NK-92 treated with Interleukin-12 subunit alpha and Interleukin-12 subunit beta, amount 100 ng/mL, for 24 hours (cell line): ENCODE measurements at regions not wholly inside any gene's neighbourhood (a gene's known extent, or its start where the extent isn't known, plus 50 kb on each side); places are given as distances from the start of the nearest gene placed in this dataset.
"Not testable (repeated sequence)": the region's sequence is repeated elsewhere in the genome, so short reads cannot be mapped to it uniquely, and the experiment has no call there.

Experiments
- DNase-seq: peaks from one replicate; lab custom pipeline; 2025; lab: John Stamatoyannopoulos, UW

DNA sequence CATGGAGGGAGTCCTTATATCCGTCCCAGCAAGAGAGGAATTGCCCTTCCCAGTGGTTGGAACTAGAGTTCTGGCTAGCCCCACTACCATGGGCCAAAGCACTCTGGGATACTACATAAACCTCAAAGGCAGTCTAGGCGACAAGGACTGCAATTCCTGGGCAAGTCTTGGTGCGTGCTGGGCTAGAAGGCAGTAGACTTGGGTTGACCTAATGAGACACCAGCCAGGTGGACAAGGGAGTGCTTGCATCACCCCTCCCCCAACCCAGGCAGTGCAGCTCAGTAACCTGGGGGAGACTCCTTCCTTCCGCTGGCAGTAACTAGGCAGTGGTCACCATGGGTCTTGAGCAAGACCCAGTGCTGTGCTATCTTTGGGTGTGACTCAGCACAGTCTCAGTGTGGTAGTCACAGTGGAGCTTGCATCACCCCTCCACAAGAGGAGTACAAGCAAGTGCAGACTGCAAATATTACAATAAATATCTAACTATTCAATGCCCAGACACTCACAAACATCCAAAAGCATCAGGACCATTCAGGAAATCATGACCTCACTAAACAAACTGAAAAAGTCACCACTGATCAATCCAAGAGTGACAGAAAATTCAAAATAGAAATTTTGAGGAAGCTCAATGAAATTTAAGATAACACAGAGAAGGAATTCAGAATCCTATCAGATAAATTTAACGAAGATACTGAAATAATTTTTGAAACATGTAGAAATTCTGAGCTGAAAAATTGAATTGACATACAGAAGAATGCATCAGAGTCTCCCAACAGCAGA lies 84.7 kb upstream of the LYPLAL1 start:
- peak; percentile 88 for DNase-seq

DNA sequence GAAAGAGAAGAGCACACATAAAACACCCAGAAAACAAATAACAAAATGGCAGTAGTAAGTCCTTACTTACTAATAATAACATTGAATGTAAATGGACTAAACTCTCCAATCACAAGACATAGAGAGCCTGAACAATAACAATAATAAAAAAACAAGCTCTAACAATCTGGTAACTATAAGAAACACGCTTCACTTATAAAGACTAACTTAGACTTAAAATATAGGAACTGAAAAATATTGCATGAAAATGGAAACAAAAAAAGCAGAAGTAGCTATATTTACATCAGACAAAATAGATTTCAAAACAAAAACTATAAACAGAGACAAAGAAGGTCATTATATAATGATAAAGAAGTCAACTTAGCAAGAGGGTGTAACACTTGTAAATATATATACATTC lies 83.1 kb upstream of the LYPLAL1 start:
- no peak for DNase-seq

DNA sequence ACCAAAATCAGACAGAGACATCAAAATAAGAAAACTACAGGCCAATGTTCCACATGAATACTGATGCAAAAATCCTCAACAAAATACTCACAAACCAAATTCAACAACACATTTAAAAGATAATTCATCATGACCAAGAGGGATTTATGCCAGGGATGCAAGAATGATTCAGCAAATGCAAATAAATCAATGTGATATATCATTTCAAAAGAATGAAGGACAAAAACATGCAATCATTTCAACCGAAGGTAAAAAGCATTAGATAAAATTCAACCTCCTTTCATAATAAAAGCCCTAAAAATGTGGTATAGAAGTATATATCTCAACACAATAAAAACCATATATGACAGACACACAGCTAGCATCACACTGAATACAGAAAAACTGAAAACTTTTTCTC lies 81.5 kb upstream of the LYPLAL1 start:
- DNase-seq, result no peak

DNA sequence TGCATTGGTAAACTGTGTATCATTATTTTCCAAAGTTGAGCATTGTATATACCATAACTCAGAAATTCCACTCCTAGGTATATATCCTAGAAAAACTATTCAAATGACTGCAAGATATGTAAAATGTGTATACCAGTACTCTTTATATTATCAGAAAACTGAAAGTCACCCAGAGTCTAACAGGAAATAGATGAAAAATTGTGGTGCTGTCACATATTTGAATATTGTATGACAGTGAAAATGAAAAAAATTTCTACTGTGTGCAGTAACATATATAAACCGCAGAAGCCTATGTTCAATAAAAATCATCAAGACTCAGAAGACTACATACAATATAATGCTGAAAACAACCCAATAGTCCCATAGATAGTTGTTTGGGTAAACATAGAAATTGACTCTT lies 74.4 kb upstream of the LYPLAL1 start:
- no peak for DNase-seq

DNA sequence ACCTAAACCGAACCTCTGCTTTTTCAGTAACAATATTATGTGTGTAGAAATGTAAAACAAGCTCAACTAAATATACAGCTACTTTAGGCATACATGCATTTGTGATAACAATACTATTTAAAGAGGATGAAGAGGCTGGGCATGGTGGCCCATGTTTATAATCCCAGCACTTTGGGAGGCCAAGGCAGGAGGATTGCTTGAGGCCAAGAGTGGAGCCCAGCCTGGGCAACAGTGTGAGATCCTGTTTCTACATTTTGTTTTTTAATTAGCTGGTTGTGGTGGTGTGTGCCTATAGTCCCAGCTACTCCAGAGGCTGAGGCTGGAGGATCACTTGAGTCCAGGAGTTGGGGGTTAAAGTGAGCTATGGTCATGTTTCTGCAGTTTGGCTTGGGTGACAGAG lies 73.6 kb upstream of the LYPLAL1 start:
- no peak for DNase-seq

DNA sequence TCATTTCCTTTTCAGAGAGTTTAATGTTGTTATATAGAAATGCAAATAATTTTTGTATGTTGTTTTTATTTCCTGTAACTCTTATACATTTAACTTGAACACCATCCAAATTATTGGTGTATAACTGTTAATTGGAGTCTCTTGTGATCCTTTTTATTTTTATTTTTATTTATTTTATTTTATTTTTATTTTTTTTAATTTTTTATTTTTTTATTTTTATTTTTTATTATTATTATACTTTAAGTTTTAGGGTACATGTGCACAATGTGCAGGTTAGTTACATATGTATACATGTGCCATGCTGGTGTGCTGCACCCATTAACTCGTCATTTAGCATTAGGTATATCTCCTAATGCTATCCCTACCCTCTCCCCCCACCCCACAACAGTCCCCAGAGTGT lies 71.2 kb upstream of the LYPLAL1 start:
- DNase-seq, result not testable (repeated sequence)

DNA sequence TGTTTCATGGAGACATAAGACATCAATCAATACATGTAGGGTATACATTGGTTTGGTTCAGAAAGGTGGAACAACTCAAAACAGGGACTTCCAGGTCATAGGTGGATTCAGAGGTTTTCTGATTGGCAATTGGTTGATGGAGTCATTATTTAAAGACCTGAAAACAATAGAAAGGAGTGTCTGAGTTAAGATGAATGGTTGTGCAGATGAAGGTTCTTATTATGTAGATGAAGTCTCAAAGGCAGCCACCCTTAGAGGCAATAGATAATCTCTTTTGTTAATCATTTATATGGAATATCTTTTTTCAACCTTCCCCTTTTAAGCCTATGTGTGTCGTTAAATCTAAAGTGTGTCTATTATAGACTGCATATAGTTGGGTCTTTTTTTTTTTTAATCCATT lies 67.8 kb upstream of the LYPLAL1 start:
- DNase-seq, result no peak

DNA sequence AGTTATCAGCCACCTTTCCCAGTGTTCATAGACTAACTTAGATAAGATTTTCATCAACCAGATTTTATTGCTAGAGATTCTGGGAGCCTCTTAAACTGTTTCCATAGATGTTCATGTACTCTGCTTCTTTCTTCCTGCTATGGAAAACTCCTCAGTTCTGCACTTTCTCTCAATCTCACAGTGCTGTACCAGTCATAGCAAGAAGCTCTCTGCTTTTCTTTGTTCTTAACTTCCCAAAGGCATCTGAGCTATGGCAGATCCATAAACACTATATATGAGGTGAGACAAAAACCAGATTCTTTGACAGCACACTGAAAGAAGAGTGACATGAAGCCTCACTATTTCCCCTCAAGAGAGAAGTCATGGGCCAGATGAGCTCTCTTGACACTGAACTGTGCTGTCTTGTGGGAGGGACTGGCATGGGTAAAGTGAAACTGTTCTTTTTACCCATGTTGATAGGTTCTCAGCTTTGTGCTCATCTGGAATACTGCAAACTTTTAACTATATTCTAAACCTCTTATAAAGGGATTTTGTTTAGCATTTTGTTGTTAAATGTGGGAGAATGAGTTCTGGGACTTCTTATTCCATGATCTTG lies 64.2 kb upstream of the LYPLAL1 start:
- no peak for DNase-seq

DNA sequence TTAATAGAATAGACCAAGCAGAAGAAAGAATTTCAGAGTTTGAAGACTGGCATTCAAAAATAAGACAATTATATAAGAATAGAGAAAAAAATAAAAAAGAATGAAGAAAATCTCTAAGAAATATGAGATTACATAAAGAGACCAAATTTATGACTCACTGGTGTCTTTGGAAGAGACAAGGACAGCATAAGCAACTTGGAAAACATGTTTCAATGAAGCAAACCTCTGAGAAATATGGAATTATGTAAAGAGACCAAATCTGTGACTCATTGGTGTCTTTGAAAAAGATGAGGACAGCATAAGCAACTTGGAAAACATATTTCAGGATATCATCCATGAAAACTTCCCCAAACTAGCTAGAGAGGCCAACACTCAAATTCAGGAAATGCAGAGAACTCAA lies 60.4 kb upstream of the LYPLAL1 start:
- DNase-seq, result no peak

DNA sequence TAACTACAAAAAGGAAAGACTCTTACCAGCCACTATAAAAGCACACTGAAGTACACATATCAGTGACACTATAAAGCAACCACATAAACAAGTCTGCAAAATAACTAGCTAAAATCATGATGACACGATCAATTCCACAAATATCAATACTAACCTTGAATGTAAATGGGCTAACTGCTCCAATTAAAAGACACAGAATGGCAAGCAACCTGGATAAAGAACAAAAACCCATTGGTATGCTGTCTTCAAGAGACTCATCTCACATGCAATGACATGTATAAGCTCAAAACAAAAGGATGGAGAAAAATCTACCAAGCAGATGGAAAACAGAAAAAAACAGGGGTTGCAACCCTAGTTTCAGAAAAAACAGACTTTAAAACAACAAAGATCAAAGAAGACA lies 59.7 kb upstream of the LYPLAL1 start:
- no peak for DNase-seq

DNA sequence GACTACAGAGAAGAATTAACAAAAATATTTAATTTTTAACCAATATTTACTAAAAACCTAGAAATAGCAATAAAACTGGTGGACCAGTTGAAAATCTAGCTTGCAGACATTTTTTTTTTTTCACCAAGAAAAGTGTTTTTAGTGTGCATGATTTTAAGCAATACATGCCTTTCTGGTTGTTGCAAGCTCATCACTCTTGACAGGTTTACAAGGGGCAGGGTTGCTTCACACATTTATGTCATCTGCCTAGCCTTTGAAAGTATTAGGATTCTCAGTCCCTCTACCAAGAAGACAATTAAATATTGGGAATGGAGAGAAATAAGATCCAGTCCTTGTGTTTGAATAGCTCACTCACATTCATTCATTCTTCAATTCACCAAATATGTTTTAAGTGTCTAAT lies 53.8 kb upstream of the LYPLAL1 start:
- no peak for DNase-seq

DNA sequence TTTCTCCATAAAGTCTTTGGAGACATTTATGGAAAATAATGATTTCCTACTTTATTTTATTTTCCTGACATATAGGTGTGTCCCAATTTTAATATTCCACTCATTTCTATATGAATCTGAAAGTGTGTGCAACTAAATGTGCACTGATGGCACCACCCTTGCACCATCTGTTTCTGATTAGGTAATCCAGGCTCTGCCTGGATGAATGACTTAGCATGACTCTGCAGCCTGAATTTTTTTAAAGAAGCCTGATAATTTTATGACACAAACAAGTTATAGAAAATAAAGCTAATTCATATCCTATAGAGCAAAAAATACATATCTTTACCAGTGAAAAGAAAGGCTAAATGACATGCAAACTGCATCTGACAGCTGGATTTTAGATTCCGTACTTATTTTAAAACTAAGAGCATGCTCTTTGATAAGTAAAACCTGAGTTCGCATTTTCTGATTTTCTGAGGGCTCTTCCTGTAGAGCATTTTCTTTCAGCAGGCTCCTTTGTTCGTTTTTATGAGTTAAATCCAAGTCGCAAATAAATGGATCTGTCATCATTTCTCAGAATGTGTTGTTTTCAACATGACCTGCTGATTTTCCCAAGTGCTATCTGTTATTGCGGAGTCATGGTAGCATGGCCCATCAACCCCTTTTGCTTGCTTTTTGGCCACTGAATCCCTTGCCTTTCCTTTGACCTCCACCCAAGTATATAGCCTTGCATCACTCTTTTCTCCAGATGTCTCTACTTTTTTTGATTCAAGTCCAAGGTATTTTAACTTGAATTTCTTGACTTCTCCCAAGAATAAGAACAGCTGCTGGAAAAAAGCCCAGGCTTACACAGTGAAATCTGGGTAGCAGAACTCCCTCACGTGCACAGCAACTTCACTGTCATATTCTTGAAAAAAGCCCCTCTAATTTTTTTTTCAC lies 52.8 kb upstream of the LYPLAL1 start:
- DNase-seq, result no peak

DNA sequence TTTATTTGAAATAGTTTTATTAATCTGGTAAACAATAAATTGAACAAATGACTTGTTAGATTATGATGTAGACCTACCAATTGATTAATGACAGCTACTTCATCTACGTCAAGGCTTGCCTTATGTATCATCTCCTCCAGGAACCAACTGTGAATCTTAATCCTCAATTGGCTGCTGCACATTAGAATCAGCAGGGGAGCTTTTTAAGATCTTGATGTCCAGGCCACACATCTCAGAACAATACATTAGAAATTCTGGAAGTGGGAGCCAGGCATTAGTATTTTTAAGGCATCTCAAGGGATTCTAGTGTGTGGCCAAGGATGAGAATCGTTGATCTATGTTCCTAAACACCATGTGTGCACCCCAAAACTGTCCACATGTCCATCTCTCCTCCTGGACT lies 52.0 kb upstream of the LYPLAL1 start:
- no peak for DNase-seq

DNA sequence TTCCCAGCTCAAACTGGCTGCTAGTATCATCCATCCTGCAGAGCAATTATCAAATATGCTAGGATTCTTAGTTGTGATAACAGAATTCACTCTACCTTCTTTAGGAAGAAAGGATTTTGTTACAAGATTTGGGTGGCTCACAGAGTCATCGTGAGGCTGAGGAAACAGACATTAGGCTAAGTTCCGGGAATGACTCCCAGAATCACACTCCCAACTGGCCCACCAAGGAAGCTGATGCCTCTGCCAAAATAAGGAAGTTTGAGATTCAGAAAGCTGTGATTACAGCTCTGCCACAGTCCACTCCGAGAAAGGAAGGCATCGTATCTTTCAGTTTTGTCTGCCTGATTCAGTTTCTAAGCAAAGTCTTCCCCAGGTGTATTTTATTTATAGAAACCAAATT lies 50.6 kb upstream of the LYPLAL1 start:
- DNase-seq, result no peak
